Dedifferentiated amniotic fluid mesenchymal stem cell (primary cell): ENCODE measurements at regions not wholly inside any gene's neighbourhood (a gene's known extent, or its start where the extent isn't known, plus 50 kb on each side); places are given as distances from the start of the nearest gene placed in this dataset.

Experiments used
- DNase-seq: peaks from one replicate; pipeline ENCODE4 v3.0.0-alpha.2; 2016; ENCODE audit errors: extremely low spot score

GRCh38 chr20:52864916-52865605 lies 107.1 kb upstream of the TSHZ2 start:
- no peak for DNase-seq

GRCh38 chr20:52859156-52859876 lies 112.8 kb upstream of the TSHZ2 start:
- no peak for DNase-seq

GRCh38 chr20:52852714-52853113 lies 119.4 kb upstream of the TSHZ2 start:
- no peak for DNase-seq

- DNase-seq: no peak
Observed at GRCh38 chr20:52847731-52848359, 124.3 kb upstream of the TSHZ2 start.

- no peak for DNase-seq
Observed at GRCh38 chr20:52847029-52847660, 125.0 kb upstream of the TSHZ2 start.

- no peak for DNase-seq
Observed at GRCh38 chr20:52845044-52845443, 127.1 kb upstream of the TSHZ2 start.

- no peak for DNase-seq
Observed at GRCh38 chr20:52843425-52843824, 128.7 kb upstream of the TSHZ2 start.

GRCh38 chr20:52841003-52841402 lies 131.2 kb upstream of the TSHZ2 start:
- no peak for DNase-seq

- no peak for DNase-seq
Observed at GRCh38 chr20:52840041-52840440, 132.1 kb upstream of the TSHZ2 start.

- DNase-seq: no peak
Observed at GRCh38 chr20:52838510-52839241, 133.5 kb upstream of the TSHZ2 start.

- no peak for DNase-seq
Observed at GRCh38 chr20:52837378-52837777, 134.8 kb upstream of the TSHZ2 start.

GRCh38 chr20:52833901-52834300 lies 138.3 kb upstream of the TSHZ2 start:
- DNase-seq: no peak

GRCh38 chr20:52832151-52832774 lies 139.9 kb upstream of the TSHZ2 start:
- no peak for DNase-seq

- no peak for DNase-seq
Observed at GRCh38 chr20:52830598-52830997, 141.6 kb upstream of the TSHZ2 start.

GRCh38 chr20:52829111-52829510 lies 143.0 kb upstream of the TSHZ2 start:
- no peak for DNase-seq

- DNase-seq: no peak
Observed at GRCh38 chr20:52828199-52828598, 144.0 kb upstream of the TSHZ2 start.

GRCh38 chr20:52826722-52827121 lies 145.4 kb upstream of the TSHZ2 start:
- DNase-seq: no peak

GRCh38 chr20:52826321-52826720 lies 145.8 kb upstream of the TSHZ2 start:
- DNase-seq: no peak

GRCh38 chr20:52824494-52825216 lies 147.5 kb upstream of the TSHZ2 start:
- no peak for DNase-seq

- DNase-seq: no peak
Observed at GRCh38 chr20:52823303-52823702, 148.9 kb upstream of the TSHZ2 start.
